DOHH2 (cell line): ENCODE measurements at regions not wholly inside any gene's neighbourhood (a gene's known extent, or its start where the extent isn't known, plus 50 kb on each side); places are given as distances from the start of the nearest gene placed in this dataset.

Experiments used
- EZH2phosphoT487 ChIP-seq: fragments of 200-600 bp; sonication (generic); IDR thresholded peaks from 2 replicates; pipeline ENCODE4 v1.6.1; 2017; ENCODE audit warnings: borderline replicate concordance, mild to moderate bottlenecking, antibody characterized with exemption, low read length, moderate library complexity, mixed read lengths
- TF ChIP-seq, protein P1 (sequence below): fragments of 200-600 bp; sonication (generic); IDR thresholded peaks from one replicate; pipeline ENCODE4 v1.5.1; 2014; ENCODE audit warnings: antibody characterized with exemption, mild to moderate bottlenecking, low read depth, low read length; ENCODE audit not compliant: poor library complexity, severe bottlenecking

DNA sequence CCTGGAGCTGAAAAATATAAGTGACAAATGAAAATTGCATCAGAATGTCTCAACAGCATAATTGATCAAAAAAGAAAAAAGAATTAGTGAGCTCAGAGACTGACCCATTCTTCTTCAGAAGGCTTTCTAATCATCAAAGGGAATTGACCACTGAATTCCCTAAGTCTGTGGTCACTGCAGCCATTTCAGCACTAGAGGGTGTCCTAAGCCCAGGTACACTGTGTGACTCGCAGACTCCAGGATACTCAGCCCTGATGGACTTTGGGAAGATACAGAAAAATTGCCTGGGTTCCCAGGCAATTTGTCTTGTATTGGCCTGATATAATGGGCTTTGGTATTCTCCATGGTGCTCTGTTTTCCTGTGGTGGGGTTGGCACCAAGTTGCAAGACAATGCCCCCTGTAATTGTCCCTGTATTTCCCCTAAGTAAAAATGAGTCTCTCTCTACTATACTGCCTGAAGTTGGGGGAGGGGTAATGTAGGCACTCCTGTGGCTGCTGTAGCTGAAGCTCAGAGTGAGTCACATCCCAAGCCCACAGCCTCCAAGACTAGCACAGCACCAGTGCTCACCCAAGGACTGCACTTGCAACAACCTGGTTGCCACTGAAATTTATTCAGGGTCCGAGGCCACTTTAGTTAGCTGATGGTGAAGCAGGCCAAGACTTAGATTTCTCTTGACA lies 256.0 kb upstream of the STAC start:
- TF ChIP-seq, protein P1, sequence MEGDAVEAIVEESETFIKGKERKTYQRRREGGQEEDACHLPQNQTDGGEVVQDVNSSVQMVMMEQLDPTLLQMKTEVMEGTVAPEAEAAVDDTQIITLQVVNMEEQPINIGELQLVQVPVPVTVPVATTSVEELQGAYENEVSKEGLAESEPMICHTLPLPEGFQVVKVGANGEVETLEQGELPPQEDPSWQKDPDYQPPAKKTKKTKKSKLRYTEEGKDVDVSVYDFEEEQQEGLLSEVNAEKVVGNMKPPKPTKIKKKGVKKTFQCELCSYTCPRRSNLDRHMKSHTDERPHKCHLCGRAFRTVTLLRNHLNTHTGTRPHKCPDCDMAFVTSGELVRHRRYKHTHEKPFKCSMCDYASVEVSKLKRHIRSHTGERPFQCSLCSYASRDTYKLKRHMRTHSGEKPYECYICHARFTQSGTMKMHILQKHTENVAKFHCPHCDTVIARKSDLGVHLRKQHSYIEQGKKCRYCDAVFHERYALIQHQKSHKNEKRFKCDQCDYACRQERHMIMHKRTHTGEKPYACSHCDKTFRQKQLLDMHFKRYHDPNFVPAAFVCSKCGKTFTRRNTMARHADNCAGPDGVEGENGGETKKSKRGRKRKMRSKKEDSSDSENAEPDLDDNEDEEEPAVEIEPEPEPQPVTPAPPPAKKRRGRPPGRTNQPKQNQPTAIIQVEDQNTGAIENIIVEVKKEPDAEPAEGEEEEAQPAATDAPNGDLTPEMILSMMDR = no peak
- TF ChIP-seq EZH2phosphoT487 = no peak
